CD8-positive, alpha-beta memory T cell (primary cell): ENCODE measurements at regions not wholly inside any gene's neighbourhood (a gene's known extent, or its start where the extent isn't known, plus 50 kb on each side); places are given as distances from the start of the nearest gene placed in this dataset.

Experiments used
- CTCF ChIA-PET: fragments of 350-600 bp; sonication (Branson Sonifier 250); formaldehyde crosslinking; loops from one replicate; lab custom pipeline; 2021; ENCODE audit warnings: antibody characterized with exemption; lab: Charles Lee
- POLR2A ChIA-PET: fragments of 350-600 bp; sonication (Branson Sonifier 250); formaldehyde crosslinking; loops from one replicate; lab custom pipeline; 2021; ENCODE audit warnings: antibody characterized with exemption; lab: Charles Lee
- DNase-seq, 5 donors: peaks; one replicate each; pipeline versions ENCODE4 v3.0.0 to v3.0.0-alpha.2; 2020 to 2022; ENCODE audit warnings: mixed read lengths in 1 of 5
- H3K27ac ChIP-seq: one replicate; pipeline ENCODE4 v1.7.0; 2013; ENCODE audit warnings: low read depth, mild to moderate bottlenecking, low read length, moderate library complexity
- H3K27me3 ChIP-seq: 2 replicates; pipeline ENCODE4 v1.7.0; 2013; ENCODE audit warnings: low read length, mild to moderate bottlenecking; ENCODE audit not compliant: insufficient read depth, poor library complexity, severe bottlenecking
- H3K36me3 ChIP-seq: 2 replicates; pipeline ENCODE4 v1.7.0; 2013; ENCODE audit warnings: mild to moderate bottlenecking, low read length, moderate library complexity; ENCODE audit not compliant: insufficient read depth
- H3K4me1 ChIP-seq: 2 replicates; pipeline ENCODE4 v1.7.0; 2013; ENCODE audit warnings: mild to moderate bottlenecking, low read length, moderate library complexity; ENCODE audit not compliant: insufficient read depth
- H3K4me3 ChIP-seq: 2 replicates; pipeline ENCODE4 v1.7.0; 2013; ENCODE audit warnings: mild to moderate bottlenecking, low read length
- H3K9me3 ChIP-seq: 2 replicates; pipeline ENCODE4 v1.7.0; 2013; ENCODE audit warnings: mild to moderate bottlenecking, low read length
- H3K27ac Mint-ChIP-seq, 8 donors: one replicate each; pipeline ENCODE4 v1.8.0; 2020 to 2021; ENCODE audit warnings: mixed read lengths in 8 of 8, mild to moderate bottlenecking in 6 of 8, inconsistent platforms in 3 of 8, moderate library complexity in 3 of 8
- H3K27me3 Mint-ChIP-seq, 2 donors: one replicate each; pipeline ENCODE4 v1.8.0; 2020 to 2021; ENCODE audit warnings: mixed read lengths in 2 of 2, mild to moderate bottlenecking in 1 of 2, moderate library complexity in 1 of 2
- H3K36me3 Mint-ChIP-seq, 3 donors: one replicate each; pipeline ENCODE4 v1.8.0; 2020 to 2021; ENCODE audit warnings: mixed read lengths in 3 of 3, inconsistent platforms in 1 of 3, mild to moderate bottlenecking in 1 of 3
- H3K4me1 Mint-ChIP-seq, 3 donors: one replicate each; pipeline ENCODE4 v1.8.0; 2020 to 2021; ENCODE audit warnings: mixed read lengths in 3 of 3, inconsistent platforms in 1 of 3, mild to moderate bottlenecking in 1 of 3
- H3K4me3 Mint-ChIP-seq, 7 donors: one replicate each; pipeline ENCODE4 v1.8.0; 2020 to 2021; ENCODE audit warnings: mixed read lengths in 7 of 7, mild to moderate bottlenecking in 6 of 7, moderate library complexity in 4 of 7, inconsistent platforms in 2 of 7
- H3K9me3 Mint-ChIP-seq, 5 donors: one replicate each; pipeline ENCODE4 v1.8.0; 2020 to 2022; ENCODE audit warnings: mixed read lengths in 5 of 5, mild to moderate bottlenecking in 3 of 5, moderate library complexity in 2 of 5, inconsistent platforms in 1 of 5

DNA sequence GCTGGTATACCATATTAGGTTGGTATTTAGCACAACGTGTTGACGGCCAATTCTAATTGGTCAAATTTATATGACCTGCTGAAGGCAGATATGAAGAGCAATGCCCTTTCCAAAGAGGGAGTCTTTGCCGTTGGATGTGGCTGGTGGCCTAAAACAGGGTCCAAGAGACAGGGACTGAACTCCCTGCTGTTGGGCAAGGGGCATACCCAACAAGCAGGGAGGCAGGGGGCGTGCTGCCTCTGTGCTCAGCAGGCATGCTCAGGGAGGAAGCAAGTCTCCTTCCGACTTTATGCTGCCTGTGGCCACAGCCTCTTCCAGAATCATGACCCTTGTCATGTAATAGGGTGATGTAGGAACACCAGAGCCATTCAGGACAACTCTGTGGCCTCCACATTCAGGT is 167.7 kb upstream of the NPVF start:
- no peak overlapping the region for H3K4me3 ChIP-seq
- H3K36me3 ChIP-seq, result no peaks in the 10 kb centered on the region
- H3K4me1 ChIP-seq, result no peaks in the 10 kb centered on the region
- Mint-ChIP-seq H3K9me3 (no peaks in the 10 kb centered on the region), H3K4me3 (no peak overlapping the region), H3K36me3 (no peaks in the 10 kb centered on the region), H3K4me1 (no peaks in the 10 kb centered on the region), H3K27ac (no peak overlapping the region), H3K27me3 (peaks cover 6 to 8% of the 10 kb centered on the region in 2 donors)
- ChIA-PET CTCF (no interaction called here), POLR2A (no interaction called here)
- H3K27ac ChIP-seq, result no peak overlapping the region
- no peak for DNase-seq
- H3K9me3 ChIP-seq, result no peaks in the 10 kb centered on the region
- H3K27me3 ChIP-seq, result no peaks in the 10 kb centered on the region

DNA sequence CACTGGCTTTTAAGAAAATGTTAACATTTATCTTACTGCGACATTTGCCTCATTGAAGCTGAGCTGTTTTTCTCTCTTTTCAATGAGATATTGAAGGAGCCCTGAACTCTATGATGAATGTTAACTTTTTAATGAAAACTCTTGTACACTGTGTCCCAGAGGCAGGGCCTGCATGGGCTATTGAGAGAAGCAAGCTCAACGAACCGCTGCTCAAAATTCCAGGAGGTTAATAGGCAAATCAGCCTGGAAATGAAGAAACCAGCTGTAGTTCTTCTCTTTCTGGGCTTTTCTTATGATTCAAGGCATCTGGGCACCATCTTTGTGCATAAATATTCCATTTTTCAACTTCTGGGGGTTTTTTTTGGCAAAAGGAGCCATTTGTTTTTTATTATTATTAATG is 168.4 kb upstream of the NPVF start:
- Mint-ChIP-seq H3K4me3 (no peak overlapping the region), H3K36me3 (no peaks in the 10 kb centered on the region), H3K4me1 (no peaks in the 10 kb centered on the region), H3K9me3 (no peaks in the 10 kb centered on the region), H3K27ac (no peak overlapping the region), H3K27me3 (peaks cover 6 to 8% of the 10 kb centered on the region in 2 donors)
- POLR2A ChIA-PET, result no interaction called here
- Histone ChIP-seq H3K27ac (no peak overlapping the region), H3K4me3 (no peak overlapping the region), H3K9me3 (no peaks in the 10 kb centered on the region), H3K4me1 (no peaks in the 10 kb centered on the region), H3K27me3 (no peaks in the 10 kb centered on the region), H3K36me3 (no peaks in the 10 kb centered on the region)
- CTCF ChIA-PET, result no interaction called here
- DNase-seq, result no peak

DNA sequence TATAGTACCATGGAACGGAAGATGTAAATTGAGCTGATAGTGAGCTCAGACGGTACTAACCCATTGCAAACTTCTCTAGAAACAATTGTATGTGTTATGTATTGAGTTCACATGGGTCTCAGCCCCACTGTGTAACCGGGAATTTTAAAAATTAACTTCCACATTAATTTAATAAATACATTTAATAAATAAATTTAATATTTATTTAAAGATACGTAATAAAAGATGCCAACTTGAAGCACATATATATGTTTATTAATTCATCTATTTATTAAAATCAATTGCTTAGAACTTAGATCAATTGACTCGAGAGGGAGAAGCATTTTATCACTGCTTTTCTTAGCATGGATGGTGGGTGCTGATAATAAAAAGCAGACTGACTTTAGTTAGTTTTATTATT is 170.1 kb upstream of the NPVF start:
- DNase-seq, result no peak
- CTCF ChIA-PET, result no interaction called here

DNA sequence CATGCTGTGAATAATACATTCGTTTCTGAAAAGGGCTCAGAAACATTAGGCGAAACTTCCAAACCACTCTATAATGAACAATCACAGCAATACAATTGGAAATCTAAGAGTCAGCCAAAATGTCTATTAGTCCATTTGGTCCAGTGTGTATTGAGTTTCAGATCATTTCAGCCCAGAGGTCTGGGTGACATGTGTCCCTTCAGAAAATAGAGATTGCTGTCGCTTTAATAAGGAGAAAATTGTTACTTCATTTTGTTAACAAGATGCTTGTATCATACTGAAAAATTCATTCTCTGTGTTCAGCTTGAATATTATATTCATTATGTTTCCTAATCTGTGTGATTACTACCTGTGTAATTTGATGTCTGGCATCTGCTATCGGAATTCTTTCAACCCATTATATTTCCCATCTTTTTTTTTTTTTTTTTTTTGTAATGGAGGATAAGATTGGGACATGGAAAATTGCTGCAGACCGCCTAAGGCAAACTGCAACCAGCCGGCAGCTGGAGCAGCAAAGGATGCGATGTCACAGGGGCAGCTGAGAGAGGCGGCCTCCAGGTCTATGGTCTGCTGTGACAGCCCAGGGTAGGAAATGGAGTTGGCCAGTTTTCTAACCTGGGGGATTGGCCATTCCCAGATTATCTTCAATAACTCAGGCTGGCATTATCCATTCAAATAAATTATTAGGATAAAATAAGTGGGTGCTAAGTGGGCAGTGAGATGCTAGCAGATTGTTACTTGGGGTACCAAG is 170.9 kb upstream of the NPVF start:
- H3K4me3 Mint-ChIP-seq, result no peak overlapping the region
- Histone ChIP-seq H3K9me3 (no peaks in the 10 kb centered on the region), H3K27ac (no peak overlapping the region), H3K4me1 (no peaks in the 10 kb centered on the region), H3K27me3 (no peaks in the 10 kb centered on the region), H3K4me3 (no peak overlapping the region), H3K36me3 (no peaks in the 10 kb centered on the region)
- no peak for DNase-seq
- POLR2A ChIA-PET, result no interaction called here
- no peak overlapping the region for H3K27ac Mint-ChIP-seq
- H3K4me1 Mint-ChIP-seq, result no peaks in the 10 kb centered on the region
- CTCF ChIA-PET, result no interaction called here
- no peaks in the 10 kb centered on the region for H3K9me3 Mint-ChIP-seq
- H3K36me3 Mint-ChIP-seq, result no peaks in the 10 kb centered on the region
- peaks cover 6% of the 10 kb centered on the region in 2 donors for H3K27me3 Mint-ChIP-seq

More for the DNA sequence above, 170.1 kb upstream of the NPVF start:
- Histone ChIP-seq H3K9me3 (no peaks in the 10 kb centered on the region), H3K27ac (no peak overlapping the region), H3K4me3 (no peak overlapping the region), H3K4me1 (no peaks in the 10 kb centered on the region), H3K36me3 (no peaks in the 10 kb centered on the region), H3K27me3 (no peaks in the 10 kb centered on the region)
- no peaks in the 10 kb centered on the region for H3K4me1 Mint-ChIP-seq
- POLR2A ChIA-PET, result no interaction called here
- no peaks in the 10 kb centered on the region for H3K36me3 Mint-ChIP-seq
- peaks cover 4 to 6% of the 10 kb centered on the region in 2 donors for H3K27me3 Mint-ChIP-seq
- H3K4me3 Mint-ChIP-seq, result no peak overlapping the region
- no peak overlapping the region for H3K27ac Mint-ChIP-seq
- H3K9me3 Mint-ChIP-seq, result no peaks in the 10 kb centered on the region

DNA sequence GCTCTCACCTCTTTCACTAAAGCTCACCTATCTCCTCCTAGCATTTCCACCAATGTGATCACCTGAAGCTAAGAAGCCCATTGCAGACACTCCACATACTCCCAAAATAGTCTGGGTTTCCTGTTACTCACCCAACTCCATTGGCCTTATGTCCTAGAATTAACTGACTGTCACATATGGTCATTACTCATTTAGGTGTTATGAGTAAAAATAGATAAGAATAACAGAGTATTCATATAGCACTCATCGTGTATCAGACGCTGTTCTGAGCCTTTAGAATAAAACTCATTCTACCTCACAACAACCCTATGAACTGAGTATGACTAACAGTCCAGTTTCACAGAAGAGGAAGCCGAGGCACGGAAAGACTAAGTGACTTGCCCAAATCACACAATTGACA is 174.2 kb upstream of the NPVF start:
- H3K9me3 ChIP-seq, result no peaks in the 10 kb centered on the region
- H3K36me3 ChIP-seq, result no peaks in the 10 kb centered on the region
- H3K4me3 ChIP-seq, result no peak overlapping the region
- Mint-ChIP-seq H3K4me3 (no peak overlapping the region), H3K36me3 (no peaks in the 10 kb centered on the region), H3K9me3 (no peaks in the 10 kb centered on the region), H3K27ac (no peak overlapping the region), H3K4me1 (no peaks in the 10 kb centered on the region), H3K27me3 (peaks cover 2 to 19% of the 10 kb centered on the region in 2 donors)
- no peak for DNase-seq
- POLR2A ChIA-PET, result no interaction called here
- H3K27ac ChIP-seq, result no peak overlapping the region
- CTCF ChIA-PET, result interaction anchor here (0.9 kb wide), 1 partner anchor 13 kb away, joined by 3 read pairs; no protein-coding TSS in a partner anchor
- H3K4me1 ChIP-seq, result no peaks in the 10 kb centered on the region
- no peaks in the 10 kb centered on the region for H3K27me3 ChIP-seq

DNA sequence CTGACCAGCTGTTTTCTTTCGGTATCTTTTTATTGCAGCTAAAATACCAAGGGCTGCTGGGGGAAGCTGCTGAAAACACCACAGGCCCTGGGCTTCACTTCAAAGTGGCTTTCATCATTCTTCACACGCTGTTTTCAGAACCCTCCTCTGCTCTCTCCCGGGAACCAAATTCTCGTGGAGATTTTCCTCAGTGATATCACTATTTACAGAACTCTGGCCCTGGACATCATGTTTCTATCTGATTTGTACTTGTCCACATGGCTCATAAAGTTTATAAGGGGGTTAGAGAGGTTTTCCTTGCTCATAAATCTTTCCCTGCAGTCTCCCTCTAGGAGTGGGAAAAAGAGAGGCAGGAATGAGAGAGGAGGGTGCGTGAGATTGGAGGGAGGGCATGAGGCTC is 177.4 kb upstream of the NPVF start:
- Mint-ChIP-seq H3K4me1 (no peaks in the 10 kb centered on the region), H3K36me3 (no peaks in the 10 kb centered on the region), H3K9me3 (peaks cover 0 to 4% (median 0%) of the 10 kb centered on the region in 5 donors), H3K27me3 (peaks cover 7 to 36% of the 10 kb centered on the region in 2 donors), H3K27ac (no peak overlapping the region), H3K4me3 (no peak overlapping the region)
- H3K9me3 ChIP-seq, result no peaks in the 10 kb centered on the region
- ChIA-PET POLR2A (no interaction called here), CTCF (no interaction called here)
- H3K27me3 ChIP-seq, result no peaks in the 10 kb centered on the region
- H3K36me3 ChIP-seq, result no peaks in the 10 kb centered on the region
- no peak for DNase-seq
- H3K4me1 ChIP-seq, result no peaks in the 10 kb centered on the region
- no peak overlapping the region for H3K27ac ChIP-seq
- H3K4me3 ChIP-seq, result no peak overlapping the region

DNA sequence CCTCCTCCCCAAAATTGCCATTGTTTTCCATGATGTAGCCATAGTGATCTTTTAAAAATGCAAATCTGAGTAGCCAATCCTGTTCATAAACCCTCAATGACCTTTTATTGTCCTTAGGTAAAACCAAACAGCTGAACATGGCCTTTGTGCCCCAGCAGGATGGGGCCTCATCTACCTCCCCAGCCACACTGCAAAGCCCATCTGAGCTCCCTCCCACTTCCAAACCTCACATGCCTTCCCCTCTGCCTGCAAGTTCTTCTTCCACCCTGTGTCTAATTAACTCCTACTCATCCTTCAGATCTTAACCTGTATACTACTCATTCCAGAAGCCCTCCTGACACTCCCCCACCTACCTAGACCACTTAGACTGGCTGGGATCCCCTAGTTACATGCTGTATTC is 178.8 kb upstream of the NPVF start:
- ChIA-PET POLR2A (no interaction called here), CTCF (no interaction called here)
- H3K9me3 Mint-ChIP-seq, result peaks cover 0 to 4% (median 0%) of the 10 kb centered on the region in 5 donors
- no peak overlapping the region for H3K27ac Mint-ChIP-seq
- H3K36me3 Mint-ChIP-seq, result no peaks in the 10 kb centered on the region
- H3K36me3 ChIP-seq, result no peaks in the 10 kb centered on the region
- H3K27me3 ChIP-seq, result no peaks in the 10 kb centered on the region
- H3K27ac ChIP-seq, result no peak overlapping the region
- peaks cover 10 to 40% of the 10 kb centered on the region in 2 donors for H3K27me3 Mint-ChIP-seq
- H3K9me3 ChIP-seq, result no peaks in the 10 kb centered on the region
- H3K4me1 ChIP-seq, result no peaks in the 10 kb centered on the region
- no peak for DNase-seq
- H3K4me3 ChIP-seq, result no peak overlapping the region
- no peaks in the 10 kb centered on the region for H3K4me1 Mint-ChIP-seq
- H3K4me3 Mint-ChIP-seq, result no peak overlapping the region

DNA sequence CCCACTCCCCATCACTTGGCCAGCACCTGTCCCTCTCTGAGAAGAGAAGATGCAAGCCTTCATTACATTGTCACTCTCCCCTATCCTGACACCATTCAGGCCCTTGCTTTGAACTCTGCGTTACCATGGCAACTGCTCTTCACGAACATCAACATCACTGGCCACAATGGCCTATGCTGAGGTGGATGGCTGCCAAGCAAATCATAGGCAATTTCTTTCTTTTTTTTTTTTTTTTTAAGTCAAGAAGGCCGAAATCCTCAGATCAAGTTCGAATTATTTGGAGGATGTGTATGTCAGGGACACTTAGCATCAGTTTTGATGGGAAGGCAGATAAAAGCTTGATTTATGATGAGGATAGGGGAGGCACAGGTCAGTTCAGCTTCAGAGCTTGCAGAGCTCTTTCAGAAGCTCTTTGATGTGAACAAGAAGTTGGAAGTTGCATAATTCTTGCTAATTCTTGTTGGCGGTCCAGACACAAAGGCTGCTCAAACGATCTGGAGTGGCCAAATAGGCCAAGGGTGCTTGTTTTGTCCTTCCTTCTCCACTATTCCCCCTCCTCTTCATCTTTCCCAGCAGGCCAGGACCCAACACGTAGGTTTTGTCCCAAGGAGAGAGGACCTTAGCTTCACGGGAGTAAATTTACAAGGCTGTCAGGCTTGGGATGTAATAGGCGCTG is 179.9 kb upstream of the NPVF start:
- no peaks in the 10 kb centered on the region for H3K27me3 ChIP-seq
- no peaks in the 10 kb centered on the region for H3K36me3 ChIP-seq
- no peaks in the 10 kb centered on the region for H3K9me3 ChIP-seq
- Mint-ChIP-seq H3K4me3 (no peak overlapping the region), H3K27ac (no peak overlapping the region), H3K4me1 (no peaks in the 10 kb centered on the region), H3K36me3 (no peaks in the 10 kb centered on the region), H3K9me3 (peaks cover 0 to 4% (median 0%) of the 10 kb centered on the region in 5 donors), H3K27me3 (peaks cover 11 to 40% of the 10 kb centered on the region in 2 donors)
- POLR2A ChIA-PET, result no interaction called here
- H3K4me3 ChIP-seq, result no peak overlapping the region
- no peaks in the 10 kb centered on the region for H3K4me1 ChIP-seq
- CTCF ChIA-PET, result no interaction called here
- H3K27ac ChIP-seq, result no peak overlapping the region
- DNase-seq, result no peak
